B cell (primary cell): ENCODE measurements at regions not wholly inside any gene's neighbourhood (a gene's known extent, or its start where the extent isn't known, plus 50 kb on each side); places are given as distances from the start of the nearest gene placed in this dataset.

Experiments
- CTCF ChIP-seq: fragments of 200-600 bp; IDR thresholded peaks from one replicate; pipeline ENCODE4 v1.8.0; 2022; ENCODE audit warnings: antibody characterized with exemption, mild to moderate bottlenecking
- EZH2 ChIP-seq: IDR thresholded peaks from 2 replicates; pipeline ENCODE4 v1.6.1; 2012; ENCODE audit warnings: borderline replicate concordance, low read depth, mild to moderate bottlenecking, moderate library complexity, low read length; ENCODE audit not compliant: insufficient read depth, poor library complexity, severe bottlenecking

DNA sequence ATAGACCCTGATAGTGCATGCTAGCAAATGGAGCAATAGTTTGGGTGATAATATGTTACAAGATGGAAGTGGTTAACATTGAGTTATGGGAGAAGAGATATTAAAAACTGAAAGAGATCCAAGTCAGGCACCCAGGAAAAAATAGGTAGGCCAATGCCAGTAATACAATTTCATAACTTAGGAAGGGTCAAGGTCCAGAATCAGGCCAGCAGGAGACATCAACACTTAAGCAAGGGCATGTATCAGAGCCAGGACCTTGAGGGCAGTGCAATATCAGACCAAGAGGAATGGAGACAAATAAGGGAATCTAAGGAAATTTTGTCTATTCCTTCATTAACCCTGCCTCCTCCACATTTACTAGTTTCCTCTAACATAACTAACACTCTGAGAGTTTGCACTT, 124.1 kb upstream of the NYAP2 start:
- TF ChIP-seq CTCF (no peak), EZH2 (no peak)
